ENCODE measurements at regions not wholly inside any gene's neighbourhood (a gene's known extent, or its start where the extent isn't known, plus 50 kb on each side); places are given as distances from the start of the nearest gene placed in this dataset.

GRCh38 chr16:51313198-51313597 lies 162.1 kb upstream of the SALL1 start:
- TF ChIP-seq, protein P1, sequence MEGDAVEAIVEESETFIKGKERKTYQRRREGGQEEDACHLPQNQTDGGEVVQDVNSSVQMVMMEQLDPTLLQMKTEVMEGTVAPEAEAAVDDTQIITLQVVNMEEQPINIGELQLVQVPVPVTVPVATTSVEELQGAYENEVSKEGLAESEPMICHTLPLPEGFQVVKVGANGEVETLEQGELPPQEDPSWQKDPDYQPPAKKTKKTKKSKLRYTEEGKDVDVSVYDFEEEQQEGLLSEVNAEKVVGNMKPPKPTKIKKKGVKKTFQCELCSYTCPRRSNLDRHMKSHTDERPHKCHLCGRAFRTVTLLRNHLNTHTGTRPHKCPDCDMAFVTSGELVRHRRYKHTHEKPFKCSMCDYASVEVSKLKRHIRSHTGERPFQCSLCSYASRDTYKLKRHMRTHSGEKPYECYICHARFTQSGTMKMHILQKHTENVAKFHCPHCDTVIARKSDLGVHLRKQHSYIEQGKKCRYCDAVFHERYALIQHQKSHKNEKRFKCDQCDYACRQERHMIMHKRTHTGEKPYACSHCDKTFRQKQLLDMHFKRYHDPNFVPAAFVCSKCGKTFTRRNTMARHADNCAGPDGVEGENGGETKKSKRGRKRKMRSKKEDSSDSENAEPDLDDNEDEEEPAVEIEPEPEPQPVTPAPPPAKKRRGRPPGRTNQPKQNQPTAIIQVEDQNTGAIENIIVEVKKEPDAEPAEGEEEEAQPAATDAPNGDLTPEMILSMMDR (IDR thresholded peaks at IDR 0.05), result no peak
- TF ChIP-seq POLR2A (IDR thresholded peaks at IDR 0.05), result no peak
- no peak for TF ChIP-seq POLR2AphosphoS5 (IDR thresholded peaks at IDR 0.05; ENCODE audit: insufficient read depth in 1 of 2, low read depth in 1 of 2)

All from vagina (tissue), 2 donors.